ENCODE measurements at regions not wholly inside any gene's neighbourhood (a gene's known extent, or its start where the extent isn't known, plus 50 kb on each side); places are given as distances from the start of the nearest gene placed in this dataset.
A peak's percentile ranks its signal among the peaks of the same experiment; 100 is the strongest.

- peak; percentile 62 for DNase-seq
These were observed 114.0 kb downstream of the NSG2 start for GRCh38 chr5:174159327-174160114.

GRCh38 chr5:174165406-174165805 is 119.9 kb downstream of the NSG2 start:
- DNase-seq = no peak

- no peak for DNase-seq
These were observed 120.9 kb downstream of the NSG2 start for GRCh38 chr5:174166231-174167079.

DNA sequence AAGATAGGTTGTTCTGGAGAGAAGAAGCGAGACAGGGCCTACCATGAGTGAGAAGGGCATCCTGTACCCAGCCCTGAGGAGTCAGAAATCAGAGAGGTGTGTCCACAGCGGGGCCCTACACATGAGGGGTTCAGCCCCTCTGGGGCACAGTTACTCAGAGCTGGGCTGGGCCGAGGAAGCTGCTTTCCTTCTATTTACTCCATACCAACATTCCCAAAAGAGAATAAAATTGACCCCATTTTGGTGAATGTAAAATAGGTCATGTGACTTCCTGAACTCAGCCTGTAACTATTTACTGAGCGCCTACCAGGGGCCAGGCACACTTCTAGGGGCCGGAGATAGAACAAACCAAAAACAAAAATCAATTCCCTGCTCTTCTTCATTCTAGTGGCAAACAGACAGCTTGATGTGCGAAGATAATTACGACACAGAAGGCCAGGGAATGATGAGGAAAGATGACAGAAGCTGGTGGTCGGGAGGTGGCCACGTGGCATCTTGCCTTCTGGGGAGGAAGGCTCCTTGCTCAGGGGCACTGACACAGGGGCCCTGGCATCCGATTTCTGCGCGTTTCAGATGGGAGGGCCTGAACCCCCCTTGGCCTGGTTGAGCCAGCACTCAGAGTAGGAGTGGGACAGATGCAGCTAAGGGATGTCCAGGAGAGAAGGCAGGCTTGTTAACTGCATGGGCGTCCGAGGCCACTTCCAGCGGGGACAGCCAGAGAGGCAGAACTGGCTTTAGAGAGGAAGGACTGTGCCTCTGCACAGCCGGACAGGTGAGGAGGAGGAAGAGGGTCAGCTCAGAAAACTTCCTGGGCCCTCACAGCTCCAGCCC is 121.8 kb downstream of the NSG2 start:
- DNase-seq = no peak

DNA sequence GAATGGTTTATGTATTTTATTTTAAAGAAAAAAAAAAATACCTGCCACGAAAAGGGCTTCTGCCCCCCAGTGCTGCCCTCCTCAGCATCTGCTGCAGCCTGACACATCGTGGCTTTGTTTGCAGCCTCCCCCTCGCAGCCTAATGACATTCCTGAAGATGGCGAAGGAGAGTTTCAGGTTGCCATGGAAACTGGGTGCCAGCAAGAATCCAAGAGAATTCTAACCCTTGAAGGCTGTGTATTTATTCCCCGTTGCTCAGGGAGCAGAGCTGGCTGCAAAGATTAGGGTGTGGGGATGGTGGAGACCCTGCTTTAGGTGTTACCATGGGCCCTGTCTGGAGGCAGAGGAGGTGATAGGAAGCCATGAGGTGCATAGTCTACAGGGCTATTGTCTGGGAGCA is 126.6 kb downstream of the NSG2 start:
- no peak for DNase-seq

DNA sequence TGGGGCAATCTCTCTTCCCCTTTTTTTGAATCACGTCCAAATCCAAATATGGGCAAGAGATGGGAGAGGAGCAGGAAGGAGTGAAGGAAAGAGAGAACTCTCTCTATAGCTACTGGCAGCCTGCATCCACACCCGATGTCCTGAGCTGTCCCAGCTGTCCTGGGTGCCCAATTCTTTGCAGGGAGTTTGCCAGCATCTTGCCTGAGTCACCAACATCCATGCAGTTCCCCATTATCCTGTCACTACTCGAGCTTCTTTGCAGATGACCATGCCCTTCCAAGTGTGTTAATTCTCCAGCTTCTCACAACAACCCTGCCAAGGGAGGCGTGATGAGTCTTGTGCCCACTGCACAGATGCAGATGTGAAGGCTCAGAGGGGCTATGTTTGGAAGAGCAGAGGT is 127.1 kb downstream of the NSG2 start:
- DNase-seq = no peak

DNA sequence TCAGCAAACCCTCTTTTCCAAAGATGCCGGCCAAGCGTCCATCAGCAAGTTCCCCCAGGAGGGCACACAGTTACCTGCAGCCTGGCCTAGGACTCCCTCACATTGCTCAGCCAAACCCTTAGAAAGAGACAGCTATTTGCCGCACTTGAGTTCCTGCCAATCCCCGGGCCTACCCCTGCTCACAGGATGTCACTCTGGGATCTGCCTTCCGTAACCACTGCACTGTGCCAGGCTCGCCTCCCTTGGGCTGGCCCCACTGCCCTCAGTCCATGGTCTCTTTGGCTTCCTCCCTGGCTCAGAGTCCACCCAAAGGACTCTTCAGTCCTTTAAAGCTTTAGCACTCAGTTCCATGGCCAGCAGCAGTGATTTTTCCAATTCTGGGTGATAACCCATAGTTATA is 128.3 kb downstream of the NSG2 start:
- no peak for DNase-seq

- DNase-seq = no peak
These were observed 130.3 kb downstream of the NSG2 start for GRCh38 chr5:174175716-174176268.

- DNase-seq = no peak
These were observed 131.0 kb downstream of the NSG2 start for GRCh38 chr5:174176511-174176910.

DNA sequence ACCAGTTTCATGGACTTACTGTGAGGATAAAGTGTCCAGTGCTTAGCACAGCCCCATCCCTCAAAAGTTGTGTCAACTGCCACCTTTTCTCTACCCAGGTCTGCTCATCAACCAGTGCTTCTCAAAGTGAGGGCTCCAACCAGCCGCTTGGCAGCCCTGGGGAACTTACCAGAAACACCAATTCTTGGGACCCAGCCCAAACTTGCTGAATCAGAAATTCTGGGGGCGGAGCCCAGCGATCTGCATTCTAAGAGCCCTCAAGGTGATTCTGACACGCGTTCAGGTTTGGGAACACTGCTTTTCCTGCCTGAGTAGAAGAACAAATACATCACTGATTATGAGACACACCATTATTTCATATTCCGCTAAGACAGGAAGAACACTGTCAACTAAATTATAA is 132.0 kb downstream of the NSG2 start:
- no peak for DNase-seq

DNA sequence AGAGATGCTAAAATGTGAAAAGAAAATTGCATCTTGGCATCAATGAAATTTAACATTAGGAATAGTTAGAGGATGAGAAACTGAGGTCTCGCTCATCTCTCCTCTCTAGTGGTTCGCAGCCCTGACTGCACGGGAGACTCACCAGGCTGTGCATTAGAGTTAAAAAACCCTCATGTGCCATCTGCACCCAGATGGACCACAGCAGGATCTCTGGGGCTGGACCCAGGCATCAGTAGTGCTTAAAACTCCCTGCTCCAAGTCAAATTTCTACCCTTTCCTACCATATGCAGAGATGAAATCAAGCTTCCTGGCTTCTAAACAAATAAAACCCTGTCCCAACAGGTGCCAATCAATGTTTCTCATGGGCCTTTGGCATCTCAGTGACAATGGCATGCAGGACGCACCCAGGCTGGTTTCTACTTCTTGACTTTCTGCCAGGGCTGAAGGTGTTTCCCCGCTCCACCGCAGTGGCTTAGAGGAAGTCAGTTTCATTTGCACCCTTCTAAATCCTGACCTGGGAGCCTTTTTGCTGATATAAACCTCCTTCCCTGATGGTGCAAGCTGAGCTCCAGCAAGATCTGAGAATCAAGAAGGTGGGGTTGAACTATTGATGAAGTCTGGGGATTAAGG is 132.6 kb downstream of the NSG2 start:
- no peak for DNase-seq

- no peak for DNase-seq
These were observed 135.1 kb downstream of the NSG2 start for GRCh38 chr5:174180639-174181038.

- DNase-seq = no peak
These were observed 136.6 kb downstream of the NSG2 start for GRCh38 chr5:174182111-174182510.

- DNase-seq = no peak
These were observed 138.2 kb downstream of the NSG2 start for GRCh38 chr5:174183701-174184100.

DNA sequence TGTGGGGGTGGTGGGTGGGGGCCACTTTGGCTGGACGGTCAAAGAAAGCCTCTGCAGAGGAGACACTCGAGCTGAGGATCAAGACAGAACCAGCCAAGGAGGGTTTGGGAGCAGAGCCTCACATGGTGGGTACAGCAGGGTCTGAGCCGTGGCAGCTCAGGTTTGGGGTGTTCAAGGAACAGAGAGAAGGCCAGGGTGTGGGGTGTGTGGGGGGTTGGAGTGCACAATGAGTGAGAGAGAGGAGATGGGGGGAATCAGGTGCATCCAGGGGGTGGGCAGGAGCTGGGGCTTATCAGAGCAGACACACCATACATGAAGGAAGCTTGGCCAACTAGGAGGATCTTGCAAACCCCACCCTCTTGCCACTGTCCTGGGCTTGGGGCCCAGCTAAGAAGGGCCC is 140.0 kb downstream of the NSG2 start:
- no peak for DNase-seq

- DNase-seq = no peak
These were observed 140.7 kb downstream of the NSG2 start for GRCh38 chr5:174186096-174186695.

GRCh38 chr5:174187001-174187400 is 141.5 kb downstream of the NSG2 start:
- no peak for DNase-seq

DNA sequence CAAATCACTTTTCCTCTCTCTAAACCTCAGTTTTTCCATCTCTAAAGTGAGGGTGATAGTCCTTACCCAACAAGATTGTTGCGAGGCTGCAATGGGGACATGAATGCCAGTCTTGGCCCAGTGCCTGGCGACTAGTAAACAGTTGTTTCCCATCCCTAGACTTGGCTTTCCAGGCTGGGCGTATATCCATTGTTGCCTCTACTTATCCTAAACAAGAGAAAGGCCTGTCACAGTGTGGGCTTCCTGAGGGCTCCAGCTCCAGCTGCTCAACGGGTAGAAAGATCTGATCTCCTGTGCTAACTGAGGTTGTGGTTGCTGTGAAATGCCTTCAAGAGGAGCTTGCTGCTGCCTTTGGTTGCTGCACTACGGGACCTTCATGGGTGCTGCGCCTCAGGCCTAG is 142.0 kb downstream of the NSG2 start:
- DNase-seq = no peak

GRCh38 chr5:174188295-174188694 is 142.8 kb downstream of the NSG2 start:
- no peak for DNase-seq

DNA sequence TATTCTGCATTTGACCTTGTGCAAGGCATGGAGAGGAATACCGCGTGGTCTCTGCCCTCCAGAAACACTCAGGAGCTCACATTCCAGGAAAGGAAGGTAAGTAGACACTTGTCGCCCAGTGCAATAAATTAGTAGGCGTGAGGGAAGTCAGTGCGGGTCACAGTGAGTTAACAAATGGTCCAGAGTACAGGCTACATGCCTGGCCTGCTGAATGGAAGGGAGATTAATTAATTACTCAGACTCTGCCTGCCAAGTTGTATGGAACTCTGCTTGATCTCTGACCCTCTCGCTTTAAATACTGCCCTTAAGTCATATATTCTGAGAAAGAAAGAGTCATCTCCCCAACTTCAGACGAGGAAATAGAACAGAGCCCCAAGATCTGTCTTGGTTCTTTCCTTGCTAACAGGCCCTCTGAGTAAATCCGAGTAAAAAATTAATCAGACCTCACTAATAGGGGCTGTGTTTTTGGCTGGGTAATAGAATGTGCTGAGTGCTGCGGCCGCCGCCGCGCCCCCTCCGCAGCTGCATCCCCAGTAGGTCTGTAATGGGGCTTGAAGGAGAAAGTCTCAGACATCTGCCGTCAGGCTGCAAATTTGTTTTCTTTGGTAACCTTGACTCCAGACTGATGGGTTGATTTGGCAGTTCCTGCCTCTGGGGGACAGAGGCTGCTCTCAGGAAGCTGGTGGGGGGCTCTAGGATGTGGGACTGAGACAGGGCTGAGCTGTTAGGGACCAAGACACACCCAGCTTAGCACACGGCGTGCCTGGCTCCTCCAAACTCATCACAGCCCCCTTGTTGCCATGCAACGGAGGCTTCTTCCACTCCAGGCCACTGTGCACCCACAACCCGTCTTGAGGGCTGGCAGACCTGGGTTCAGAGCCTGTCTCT is 144.4 kb downstream of the NSG2 start:
- DNase-seq = no peak

DNA sequence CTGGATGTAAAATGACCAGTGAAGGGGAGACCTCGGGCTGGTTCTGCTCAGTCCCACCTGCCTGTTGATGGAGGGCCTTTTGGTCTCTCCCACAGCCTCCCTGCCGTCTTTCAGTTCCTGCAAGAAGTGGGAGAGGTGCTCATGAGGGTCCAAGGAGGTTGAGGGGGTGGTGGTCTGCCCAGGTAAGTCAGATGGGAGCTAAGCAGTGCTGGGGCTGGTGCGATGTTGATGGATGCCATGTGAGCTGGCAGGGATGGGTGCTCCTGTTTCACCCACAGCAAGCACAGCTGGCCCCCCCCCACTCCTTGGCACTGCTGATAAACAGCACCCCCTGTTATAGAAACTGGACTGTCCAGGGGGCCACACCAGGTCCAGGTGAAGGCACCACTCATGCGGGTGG is 145.6 kb downstream of the NSG2 start:
- no peak for DNase-seq
